SK-N-SH treated with all-trans-retinoic acid at 6 μM for 48 hours (cell line): ENCODE measurements at regions not wholly inside any gene's neighbourhood (a gene's known extent, or its start where the extent isn't known, plus 50 kb on each side); places are given as distances from the start of the nearest gene placed in this dataset.
"Not testable (repeated sequence)": the region's sequence is repeated elsewhere in the genome, so short reads cannot be mapped to it uniquely, and the experiment has no call there.

ENCODE experiments used
- ARNTL ChIP-seq: fragments of 450-650 bp; formaldehyde crosslinking; IDR thresholded peaks from 2 replicates; pipeline ENCODE4 v1.5.0; 2020; ENCODE audit warnings: low read depth, mild to moderate bottlenecking, moderate library complexity, borderline replicate concordance
- CREB5 ChIP-seq: fragments of 250-450 bp; sonication (Bioruptor Pico); IDR thresholded peaks from 2 replicates; pipeline ENCODE4 v1.5.1; 2020; ENCODE audit warnings: low read depth, mild to moderate bottlenecking, moderate library complexity
- CSRNP3 ChIP-seq: fragments of 250-450 bp; sonication (Bioruptor Pico); IDR thresholded peaks from 2 replicates; pipeline ENCODE4 v1.5.1; 2021; ENCODE audit warnings: mild to moderate bottlenecking, moderate library complexity
- OSR1 ChIP-seq: fragments of 250-450 bp; sonication (Bioruptor Pico); IDR thresholded peaks from 2 replicates; pipeline ENCODE4 v1.8.0; 2022; ENCODE audit warnings: moderate library complexity, mild to moderate bottlenecking, inconsistent platforms
- PPARA ChIP-seq: fragments of 250-450 bp; sonication (Bioruptor Pico); IDR thresholded peaks from 2 replicates; pipeline ENCODE4 v1.5.0; 2020; ENCODE audit warnings: mild to moderate bottlenecking, borderline replicate concordance
- RARB ChIP-seq: fragments of 250-450 bp; sonication (Bioruptor Pico); IDR thresholded peaks from 2 replicates; pipeline ENCODE4 v1.8.0; 2021; ENCODE audit warnings: mild to moderate bottlenecking, moderate library complexity
- TOX ChIP-seq: fragments of 250-450 bp; sonication (Bioruptor Pico); IDR thresholded peaks from 2 replicates; pipeline ENCODE4 v1.8.0; 2021; ENCODE audit warnings: mild to moderate bottlenecking, moderate library complexity, borderline replicate concordance
- ZC3H10 ChIP-seq: fragments of 250-450 bp; sonication (Bioruptor Pico); IDR thresholded peaks from 2 replicates; pipeline ENCODE4 v1.5.1; 2021; ENCODE audit warnings: mild to moderate bottlenecking, moderate library complexity
- ZFP3 ChIP-seq: fragments of 250-450 bp; sonication (Bioruptor Pico); IDR thresholded peaks from 2 replicates; pipeline ENCODE4 v1.5.0; 2020; ENCODE audit warnings: mild to moderate bottlenecking, moderate library complexity
- ZFP30 ChIP-seq: fragments of 450-650 bp; formaldehyde crosslinking; IDR thresholded peaks from 2 replicates; pipeline ENCODE4 v1.5.0; 2022; ENCODE audit warnings: mild to moderate bottlenecking, moderate library complexity
- ZNF565 ChIP-seq: fragments of 450-650 bp; formaldehyde crosslinking; conservative IDR thresholded peaks from 2 replicates; pipeline ENCODE4 v1.5.0; 2020; ENCODE audit warnings: low read depth, mild to moderate bottlenecking, moderate library complexity
- TF ChIP-seq, protein P1 (sequence below): fragments of 250-450 bp; sonication (Bioruptor Pico); IDR thresholded peaks from 2 replicates; pipeline ENCODE4 v1.8.0; 2020; ENCODE audit warnings: mild to moderate bottlenecking, moderate library complexity, borderline replicate concordance

GRCh38 chr1:120955961-120956360, 66.4 kb downstream of the PPIAL4A start:
- not testable (repeated sequence) for TF ChIP-seq ZC3H10; TOX; RARB; ARNTL (CRISPR knock-in tag); PPARA (CRISPR knock-in tag); OSR1; ZFP3 (CRISPR knock-in tag); CREB5 (CRISPR knock-in tag); ZNF565; CSRNP3 (CRISPR knock-in tag); ZFP30 (CRISPR knock-in tag)
- TF ChIP-seq, protein P1, sequence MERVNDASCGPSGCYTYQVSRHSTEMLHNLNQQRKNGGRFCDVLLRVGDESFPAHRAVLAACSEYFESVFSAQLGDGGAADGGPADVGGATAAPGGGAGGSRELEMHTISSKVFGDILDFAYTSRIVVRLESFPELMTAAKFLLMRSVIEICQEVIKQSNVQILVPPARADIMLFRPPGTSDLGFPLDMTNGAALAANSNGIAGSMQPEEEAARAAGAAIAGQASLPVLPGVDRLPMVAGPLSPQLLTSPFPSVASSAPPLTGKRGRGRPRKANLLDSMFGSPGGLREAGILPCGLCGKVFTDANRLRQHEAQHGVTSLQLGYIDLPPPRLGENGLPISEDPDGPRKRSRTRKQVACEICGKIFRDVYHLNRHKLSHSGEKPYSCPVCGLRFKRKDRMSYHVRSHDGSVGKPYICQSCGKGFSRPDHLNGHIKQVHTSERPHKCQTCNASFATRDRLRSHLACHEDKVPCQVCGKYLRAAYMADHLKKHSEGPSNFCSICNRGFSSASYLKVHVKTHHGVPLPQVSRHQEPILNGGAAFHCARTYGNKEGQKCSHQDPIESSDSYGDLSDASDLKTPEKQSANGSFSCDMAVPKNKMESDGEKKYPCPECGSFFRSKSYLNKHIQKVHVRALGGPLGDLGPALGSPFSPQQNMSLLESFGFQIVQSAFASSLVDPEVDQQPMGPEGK (CRISPR knock-in tag), result not testable (repeated sequence)
